Thyroid gland (tissue), 4 donors: ENCODE measurements at regions not wholly inside any gene's neighbourhood (a gene's known extent, or its start where the extent isn't known, plus 50 kb on each side); places are given as distances from the start of the nearest gene placed in this dataset.

ENCODE experiments used
- DNase-seq, 2 donors: peaks; one replicate each; pipeline ENCODE4 v3.0.0-alpha.2; 2019
- H3K27ac ChIP-seq, 3 donors: fragments of 200-600 bp; sonication (generic); 1 replicate in 2 of 3; 2 replicates in 1 of 3; pipeline ENCODE4 v1.5.1; 2016 to 2019; ENCODE audit warnings: mild to moderate bottlenecking in 1 of 3, moderate library complexity in 1 of 3
- H3K27me3 ChIP-seq: fragments of 200-600 bp; sonication (generic); one replicate; pipeline ENCODE4 v1.5.1; 2019
- H3K36me3 ChIP-seq, 2 donors: fragments of 200-600 bp; sonication (generic); one replicate each; pipeline ENCODE4 v1.5.1; 2016 to 2019
- H3K4me1 ChIP-seq, 2 donors: fragments of 200-600 bp; sonication (generic); one replicate each; pipeline ENCODE4 v1.5.1; 2017 to 2019
- H3K4me3 ChIP-seq, 3 donors: fragments of 200-600 bp; sonication (generic); replicated peaks in 1 of 3; 1 replicate in 2 of 3; 2 replicates in 1 of 3; pipeline ENCODE4 v1.5.1; 2016; ENCODE audit warnings: mild to moderate bottlenecking in 1 of 3
- H3K9me3 ChIP-seq: fragments of 200-600 bp; sonication (generic); one replicate; pipeline ENCODE4 v1.5.1; 2017
- POLR2A ChIP-seq, 2 donors: fragments of 450-650 bp; IDR thresholded peaks; one replicate each; pipeline ENCODE4 v1.6.1; 2017; ENCODE audit warnings: antibody characterized with exemption in 2 of 2, mild to moderate bottlenecking in 2 of 2, moderate library complexity in 1 of 2
- WGBS, 2 donors: methylation state at CpG; one replicate each; pipeline ENCODE4 v1.1.5; 2017; 5-methylcytosine and 5-hydroxymethylcytosine counted together
- intact Hi-C: fragments of 100-400 bp; cut with DNase I; formaldehyde crosslinking; loops from one replicate; pipeline ENCODE4 v1.15.1; 2023
- TF ChIP-seq, protein P1 (sequence below), 6 experiments: fragments of 200-600 bp in 3 of 6; fragments of 450-650 bp in 3 of 6; sonication (generic) in 3 of 6; IDR thresholded peaks; one replicate each; pipeline ENCODE4 v1.5.1; 2016 to 2019; ENCODE audit warnings: antibody characterized with exemption in 6 of 6, mild to moderate bottlenecking in 2 of 6, inconsistent platforms in 1 of 6, moderate library complexity in 1 of 6

DNA sequence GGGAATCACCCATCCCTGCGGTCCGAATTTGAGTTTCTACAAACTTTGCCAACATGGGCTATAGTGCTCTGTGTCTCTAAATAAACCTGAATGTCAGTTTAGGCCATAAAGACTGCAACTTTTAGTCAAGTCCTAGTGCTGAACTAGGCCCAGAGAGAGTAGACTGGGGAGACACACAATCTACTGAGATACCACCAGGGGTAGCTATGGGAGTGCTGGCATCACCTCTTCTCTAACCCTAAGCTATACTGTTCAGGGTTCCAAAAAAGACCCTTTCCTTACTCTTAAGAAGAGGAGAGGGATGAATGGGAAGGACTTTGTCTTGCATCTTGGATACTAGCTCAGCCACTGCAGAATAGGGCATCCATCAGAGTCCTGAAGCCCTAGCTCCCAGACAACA lies 866.7 kb upstream of the PRMT6 start:
- no peak overlapping the region for H3K27ac ChIP-seq
- no peaks in the 10 kb centered on the region for H3K36me3 ChIP-seq
- no peaks in the 10 kb centered on the region for H3K4me1 ChIP-seq
- 90% methylated on average over 2 of the region's 2 CpGs for WGBS, 2 donors
- no peaks in the 10 kb centered on the region for H3K27me3 ChIP-seq
- DNase-seq: no peak
- no peaks in the 10 kb centered on the region for H3K9me3 ChIP-seq
- H3K4me3 ChIP-seq: no peak overlapping the region
- TF ChIP-seq, protein P1, sequence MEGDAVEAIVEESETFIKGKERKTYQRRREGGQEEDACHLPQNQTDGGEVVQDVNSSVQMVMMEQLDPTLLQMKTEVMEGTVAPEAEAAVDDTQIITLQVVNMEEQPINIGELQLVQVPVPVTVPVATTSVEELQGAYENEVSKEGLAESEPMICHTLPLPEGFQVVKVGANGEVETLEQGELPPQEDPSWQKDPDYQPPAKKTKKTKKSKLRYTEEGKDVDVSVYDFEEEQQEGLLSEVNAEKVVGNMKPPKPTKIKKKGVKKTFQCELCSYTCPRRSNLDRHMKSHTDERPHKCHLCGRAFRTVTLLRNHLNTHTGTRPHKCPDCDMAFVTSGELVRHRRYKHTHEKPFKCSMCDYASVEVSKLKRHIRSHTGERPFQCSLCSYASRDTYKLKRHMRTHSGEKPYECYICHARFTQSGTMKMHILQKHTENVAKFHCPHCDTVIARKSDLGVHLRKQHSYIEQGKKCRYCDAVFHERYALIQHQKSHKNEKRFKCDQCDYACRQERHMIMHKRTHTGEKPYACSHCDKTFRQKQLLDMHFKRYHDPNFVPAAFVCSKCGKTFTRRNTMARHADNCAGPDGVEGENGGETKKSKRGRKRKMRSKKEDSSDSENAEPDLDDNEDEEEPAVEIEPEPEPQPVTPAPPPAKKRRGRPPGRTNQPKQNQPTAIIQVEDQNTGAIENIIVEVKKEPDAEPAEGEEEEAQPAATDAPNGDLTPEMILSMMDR (IDR thresholded peaks at IDR 0.05): no peak
- TF ChIP-seq POLR2A (IDR thresholded peaks at IDR 0.05): no peak
- intact Hi-C loops: no loop called here

GRCh38 chr1:106194206-106194605 lies 862.3 kb upstream of the PRMT6 start:
- intact Hi-C loops: no loop called here
- Histone ChIP-seq H3K36me3 (no peaks in the 10 kb centered on the region), H3K4me1 (no peaks in the 10 kb centered on the region), H3K27ac (no peak overlapping the region), H3K4me3 (no peak overlapping the region), H3K27me3 (no peaks in the 10 kb centered on the region), H3K9me3 (no peaks in the 10 kb centered on the region)
- TF ChIP-seq, protein P1 (IDR thresholded peaks at IDR 0.05): no peak
- no peak for TF ChIP-seq POLR2A (IDR thresholded peaks at IDR 0.05)
- no peak for DNase-seq

DNA sequence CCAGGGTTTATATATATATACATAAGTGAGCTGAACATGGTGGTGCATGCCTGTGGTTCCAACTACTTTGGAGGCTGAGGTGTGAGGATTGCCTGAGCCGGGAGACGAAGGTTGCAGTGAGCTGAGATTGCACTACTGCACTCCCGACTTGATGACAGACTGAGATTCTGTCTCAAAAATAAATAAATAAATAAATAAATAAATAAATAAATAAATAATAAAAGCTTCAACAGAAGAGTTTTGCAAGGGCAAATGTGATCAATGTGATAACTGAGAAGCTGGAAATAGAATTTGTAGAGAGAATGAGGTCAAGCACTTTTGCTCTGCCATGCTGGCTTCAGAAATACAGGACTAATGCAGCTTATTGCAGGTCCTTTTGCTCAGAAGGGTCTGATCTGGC lies 855.8 kb upstream of the PRMT6 start:
- H3K27me3 ChIP-seq: no peaks in the 10 kb centered on the region
- H3K27ac ChIP-seq: no peak overlapping the region
- intact Hi-C loops: no loop called here

DNA sequence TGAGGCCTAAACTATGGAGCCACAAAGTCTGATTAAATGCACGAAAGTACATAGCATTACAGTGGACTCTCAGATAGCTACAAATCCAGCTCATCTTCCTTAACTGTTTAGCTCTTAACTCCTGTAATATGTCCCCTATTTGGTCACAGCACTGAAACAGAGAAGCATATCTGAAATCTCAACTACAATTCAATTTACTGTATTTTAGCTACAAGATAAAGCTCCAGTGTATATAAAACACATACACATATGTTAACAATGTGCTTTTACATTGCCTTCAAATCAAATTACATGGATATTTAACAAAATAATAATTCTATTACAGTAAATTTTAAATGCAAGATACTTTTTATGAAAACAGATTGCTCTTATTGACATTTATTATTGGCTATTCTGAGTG lies 849.3 kb upstream of the PRMT6 start:
- Histone ChIP-seq H3K27ac (no peak overlapping the region), H3K4me1 (no peaks in the 10 kb centered on the region), H3K4me3 (no peak overlapping the region), H3K27me3 (no peaks in the 10 kb centered on the region), H3K9me3 (no peaks in the 10 kb centered on the region), H3K36me3 (no peaks in the 10 kb centered on the region)
- WGBS, 2 donors: 87 to 93% methylated on average over 1 of the region's 1 CpG
- intact Hi-C loops: no loop called here
- no peak for DNase-seq
- TF ChIP-seq POLR2A (IDR thresholded peaks at IDR 0.05): no peak
- TF ChIP-seq, protein P1 (IDR thresholded peaks at IDR 0.05): no peak

More for the DNA sequence above, 855.8 kb upstream of the PRMT6 start:
- no peak overlapping the region for H3K4me3 ChIP-seq
- no peaks in the 10 kb centered on the region for H3K4me1 ChIP-seq
- TF ChIP-seq POLR2A (IDR thresholded peaks at IDR 0.05): no peak
- TF ChIP-seq, protein P1 (IDR thresholded peaks at IDR 0.05): no peak
- no peaks in the 10 kb centered on the region for H3K36me3 ChIP-seq
- 81 to 87% methylated on average over 3 of the region's 3 CpGs for WGBS, 2 donors
- DNase-seq: no peak
- H3K9me3 ChIP-seq: no peaks in the 10 kb centered on the region

GRCh38 chr1:106217765-106218164 lies 838.7 kb upstream of the PRMT6 start:
- 44 to 57% methylated on average over 2 of the region's 2 CpGs for WGBS, 2 donors
- Histone ChIP-seq H3K36me3 (no peaks in the 10 kb centered on the region), H3K4me1 (no peaks in the 10 kb centered on the region), H3K4me3 (no peak overlapping the region), H3K27ac (no peak overlapping the region), H3K9me3 (no peaks in the 10 kb centered on the region), H3K27me3 (no peaks in the 10 kb centered on the region)
- intact Hi-C loops: no loop called here
- DNase-seq: no peak
- TF ChIP-seq, protein P1 (IDR thresholded peaks at IDR 0.05): no peak
- no peak for TF ChIP-seq POLR2A (IDR thresholded peaks at IDR 0.05)
